ENCODE measurements at regions not wholly inside any gene's neighbourhood (a gene's known extent, or its start where the extent isn't known, plus 50 kb on each side); places are given as distances from the start of the nearest gene placed in this dataset.

DNA sequence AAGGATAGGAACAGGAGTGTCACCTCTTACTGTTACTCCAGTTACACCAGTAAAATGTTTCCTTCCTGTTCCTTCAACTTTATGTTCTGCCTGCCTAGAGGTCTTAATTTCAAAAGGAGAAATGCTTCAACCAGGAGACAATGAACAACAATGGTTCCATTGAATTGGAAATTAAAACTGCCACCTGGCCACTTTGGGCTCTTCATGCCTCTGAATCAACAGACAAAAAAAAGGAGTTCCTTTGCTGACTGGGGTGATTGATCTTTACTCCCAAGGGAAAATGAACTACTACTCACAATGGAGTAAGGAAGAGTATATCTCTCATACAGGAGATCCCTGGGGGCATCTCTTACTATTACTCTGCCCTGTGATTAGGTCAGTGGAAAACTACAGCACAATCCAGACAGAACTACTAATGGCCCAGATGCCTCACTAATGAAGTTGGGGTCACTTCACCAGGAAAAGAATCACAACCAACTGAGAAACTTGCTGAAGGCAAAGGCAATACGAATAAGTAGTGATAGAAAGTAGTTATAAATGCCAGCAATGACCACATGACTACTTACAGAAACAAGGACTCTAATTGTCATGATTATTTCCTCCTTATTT lies 76.6 kb upstream of the PRDX6 start:
- Histone ChIP-seq H3K27me3 (no peaks in the 10 kb centered on the region), H3K9me3 (no peaks in the 10 kb centered on the region), H3K4me1 (ENCODE audit: control insufficient read depth in 1 of 2, insufficient read depth in 1 of 2, low read depth in 1 of 2, low read length in 1 of 2) (no peaks in the 10 kb centered on the region), H3K27ac (no peak overlapping the region), H3K4me3 (ENCODE audit: low read depth in 1 of 2, low read length in 1 of 2) (no peak overlapping the region), H3K36me3 (no peaks in the 10 kb centered on the region)
- TF ChIP-seq CTCF (IDR thresholded peaks at IDR 0.05), result no peak

GRCh38 chr1:173403996-173404395 lies 73.1 kb upstream of the PRDX6 start:
- Histone ChIP-seq H3K4me3 (ENCODE audit: low read depth in 1 of 2, low read length in 1 of 2) (no peak overlapping the region), H3K9me3 (no peaks in the 10 kb centered on the region), H3K27ac (no peak overlapping the region), H3K4me1 (ENCODE audit: control insufficient read depth in 1 of 2, insufficient read depth in 1 of 2, low read depth in 1 of 2, low read length in 1 of 2) (peaks cover 7 to 8% of the 10 kb centered on the region in 2 experiments), H3K36me3 (no peaks in the 10 kb centered on the region), H3K27me3 (no peaks in the 10 kb centered on the region)
- no peak for TF ChIP-seq CTCF (IDR thresholded peaks at IDR 0.05)

DNA sequence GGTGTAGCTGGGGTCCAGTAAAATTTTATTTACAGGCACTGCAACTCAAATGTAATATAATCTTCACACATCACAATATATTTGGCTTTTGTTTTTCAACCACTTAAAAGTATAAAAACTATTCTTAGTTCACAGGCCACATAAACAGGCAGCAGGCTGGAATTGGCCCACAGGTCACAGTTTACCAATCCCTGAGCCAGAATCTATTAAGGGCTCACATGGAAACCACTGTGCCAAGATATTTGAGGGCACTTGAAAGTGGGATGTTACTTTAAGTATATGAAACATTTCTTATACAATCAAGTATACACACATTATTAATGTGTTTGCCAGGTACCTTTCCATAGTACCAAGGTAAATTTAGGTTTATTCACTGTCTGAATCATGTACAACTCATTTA lies 71.9 kb upstream of the PRDX6 start:
- no peaks in the 10 kb centered on the region for H3K9me3 ChIP-seq

DNA sequence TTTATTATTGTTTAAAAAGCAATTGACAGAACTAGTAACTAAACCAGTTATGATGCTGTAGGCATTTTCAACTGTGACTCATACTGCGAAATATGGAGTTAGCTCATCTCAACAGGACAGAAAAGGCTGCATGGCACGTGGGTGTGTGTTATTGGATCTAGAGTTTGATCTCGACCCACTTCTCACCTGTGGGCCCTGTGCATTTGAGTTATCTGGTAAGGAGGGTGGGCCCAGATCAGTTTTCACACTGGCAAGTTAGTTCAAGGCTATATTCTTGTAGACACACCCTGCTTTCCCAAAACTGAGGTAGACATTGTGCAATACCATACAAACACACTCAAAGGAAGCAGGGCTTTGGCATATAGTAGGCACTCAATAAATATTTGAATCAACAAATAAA lies 71.3 kb upstream of the PRDX6 start:
- Histone ChIP-seq H3K36me3 (peaks cover 7% of the 10 kb centered on the region), H3K9me3 (no peaks in the 10 kb centered on the region), H3K4me3 (ENCODE audit: low read depth in 1 of 2, low read length in 1 of 2) (no peak overlapping the region), H3K27ac (no peak overlapping the region), H3K27me3 (no peaks in the 10 kb centered on the region), H3K4me1 (ENCODE audit: control insufficient read depth in 1 of 2, insufficient read depth in 1 of 2, low read depth in 1 of 2, low read length in 1 of 2) (peaks cover 7 to 8% of the 10 kb centered on the region in 2 experiments)
- no peak for TF ChIP-seq CTCF (IDR thresholded peaks at IDR 0.05)

More for the DNA sequence above, 71.9 kb upstream of the PRDX6 start:
- peaks cover 7 to 8% of the 10 kb centered on the region in 2 experiments for H3K4me1 ChIP-seq (ENCODE audit: control insufficient read depth in 1 of 2, insufficient read depth in 1 of 2, low read depth in 1 of 2, low read length in 1 of 2)
- TF ChIP-seq CTCF (IDR thresholded peaks at IDR 0.05), result no peak
- no peak overlapping the region for H3K27ac ChIP-seq
- H3K36me3 ChIP-seq, result peaks cover 1% of the 10 kb centered on the region
- H3K27me3 ChIP-seq, result no peaks in the 10 kb centered on the region
- H3K4me3 ChIP-seq (ENCODE audit: low read depth in 1 of 2, low read length in 1 of 2), result no peak overlapping the region

GRCh38 chr1:173406783-173407230 lies 70.3 kb upstream of the PRDX6 start:
- Histone ChIP-seq H3K4me1 (ENCODE audit: control insufficient read depth in 1 of 2, insufficient read depth in 1 of 2, low read depth in 1 of 2, low read length in 1 of 2) (peaks cover 7 to 8% of the 10 kb centered on the region in 2 experiments), H3K27me3 (no peaks in the 10 kb centered on the region), H3K27ac (peak overlapping the region; percentile 20), H3K36me3 (peaks cover 11% of the 10 kb centered on the region), H3K4me3 (ENCODE audit: low read depth in 1 of 2, low read length in 1 of 2) (peak overlapping the region in 1 of 2 experiments; percentile 12), H3K9me3 (no peaks in the 10 kb centered on the region)
- TF ChIP-seq CTCF (IDR thresholded peaks at IDR 0.05), result no peak
